Activated T-cell treated with anti-CD3 and anti-CD28 coated beads for 24 hours (primary cell): ENCODE measurements at regions not wholly inside any gene's neighbourhood (a gene's known extent, or its start where the extent isn't known, plus 50 kb on each side); places are given as distances from the start of the nearest gene placed in this dataset.
"Not testable (repeated sequence)": the region's sequence is repeated elsewhere in the genome, so short reads cannot be mapped to it uniquely, and the experiment has no call there.

ENCODE experiments used
- DNase-seq: peaks from one replicate; pipeline ENCODE4 v3.0.0-alpha.2; 2020; ENCODE audit warnings: low read depth

DNA sequence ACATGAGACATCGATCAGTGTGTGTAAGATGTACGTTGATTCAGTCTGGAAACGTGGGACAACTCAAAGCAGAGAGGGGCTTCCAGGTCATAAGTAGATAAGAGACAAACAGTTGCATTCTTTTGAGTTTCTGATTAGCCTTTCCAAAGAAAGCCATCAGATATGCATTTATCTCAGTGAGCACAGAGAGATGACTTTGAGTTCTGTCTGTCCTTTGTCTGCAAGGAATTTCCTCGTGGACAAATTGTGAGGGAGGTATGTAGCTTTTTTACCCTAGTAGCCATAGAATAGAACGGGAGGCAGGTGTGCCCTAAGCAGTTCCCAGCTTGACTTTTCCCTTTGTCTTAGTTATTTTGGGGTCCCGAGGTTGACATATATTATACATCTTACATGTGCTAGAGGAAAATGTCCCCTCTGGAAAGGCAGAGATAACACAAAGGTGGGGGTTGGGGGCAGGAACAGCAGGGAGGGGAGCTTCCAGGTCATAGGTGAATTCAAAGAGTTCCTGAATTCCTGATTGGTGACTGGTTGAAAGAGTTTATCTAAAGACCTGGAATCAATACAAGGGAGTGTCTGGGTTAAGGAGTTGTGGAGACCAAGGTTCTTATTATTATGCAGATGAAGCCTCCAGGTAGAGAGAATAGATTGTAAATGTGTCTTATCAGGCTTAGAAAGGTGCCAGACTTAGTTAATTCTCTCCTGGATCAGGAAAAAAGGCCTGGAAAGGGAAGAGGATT lies 237.0 kb downstream of the NFATC2 start:
- DNase-seq, result no peak

DNA sequence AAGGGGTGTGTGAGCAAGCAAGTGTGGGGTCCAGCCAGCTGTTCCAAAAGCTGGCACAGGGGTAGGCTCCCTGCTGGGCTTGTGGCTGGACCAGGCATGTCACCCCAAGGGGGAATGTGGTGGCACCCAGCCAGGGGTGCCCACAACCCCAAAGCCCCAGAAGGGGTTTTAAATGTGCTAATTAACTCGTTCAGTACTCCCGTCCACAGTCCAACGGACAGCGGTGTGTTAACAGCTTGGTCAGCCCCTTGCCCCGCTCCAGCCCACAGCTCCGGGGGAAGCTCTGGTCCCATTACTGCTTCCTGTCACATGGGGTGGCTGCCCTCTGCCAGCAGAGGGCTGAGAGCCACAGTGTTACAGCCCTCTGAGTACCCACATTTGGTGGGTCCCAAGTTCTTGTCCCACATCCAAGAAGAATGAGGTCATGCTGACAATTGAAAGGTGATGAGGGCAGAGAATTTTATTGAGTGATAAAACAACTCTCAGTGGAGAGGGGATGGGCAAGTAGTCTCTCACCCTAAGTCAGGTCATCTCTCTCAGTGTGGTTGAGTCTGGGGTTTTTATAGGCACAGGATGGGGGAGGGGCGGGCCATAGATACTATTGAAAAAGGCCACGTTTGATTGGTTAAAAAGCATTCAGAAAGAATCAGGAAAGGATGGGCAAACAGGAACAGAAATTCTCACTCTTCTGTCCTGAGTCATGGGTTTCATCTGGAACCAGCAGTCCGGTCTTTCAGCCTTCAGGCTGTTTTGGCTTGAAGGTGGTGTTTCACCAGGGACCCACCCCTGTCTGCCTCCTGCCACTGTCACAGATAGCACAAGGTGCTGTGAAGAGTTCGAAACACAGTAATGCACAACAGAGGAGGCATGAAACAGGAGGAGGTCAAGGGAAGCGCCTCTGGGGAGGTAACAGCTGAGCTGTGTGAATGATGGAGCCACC lies 238.5 kb downstream of the NFATC2 start:
- no peak for DNase-seq

DNA sequence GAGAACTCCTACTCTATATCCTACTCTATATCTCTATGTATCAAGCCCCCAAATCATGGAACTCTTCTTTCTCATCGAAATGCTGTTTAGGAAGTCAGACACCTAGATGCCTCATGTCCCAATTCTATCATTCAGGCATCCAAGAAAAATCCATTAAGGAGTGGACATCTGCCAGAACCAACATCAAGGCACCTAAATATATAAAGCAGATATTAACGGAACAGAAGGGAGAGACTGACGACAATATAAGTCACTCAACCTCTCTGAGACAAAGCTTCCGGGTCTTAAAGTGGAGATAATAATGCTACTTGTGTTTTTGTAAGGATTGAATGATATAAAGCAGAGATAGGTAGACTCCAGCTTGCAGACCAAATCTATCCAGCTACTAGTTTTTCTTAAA lies 241.5 kb downstream of the NFATC2 start:
- no peak for DNase-seq

- no peak for DNase-seq
Measured at GRCh38 chr20:51300104-51300503, 242.4 kb downstream of the NFATC2 start.

- no peak for DNase-seq
Measured at GRCh38 chr20:51299413-51299812, 243.1 kb downstream of the NFATC2 start.

- DNase-seq, result no peak
Measured at GRCh38 chr20:51298141-51298749, 244.3 kb downstream of the NFATC2 start.

DNA sequence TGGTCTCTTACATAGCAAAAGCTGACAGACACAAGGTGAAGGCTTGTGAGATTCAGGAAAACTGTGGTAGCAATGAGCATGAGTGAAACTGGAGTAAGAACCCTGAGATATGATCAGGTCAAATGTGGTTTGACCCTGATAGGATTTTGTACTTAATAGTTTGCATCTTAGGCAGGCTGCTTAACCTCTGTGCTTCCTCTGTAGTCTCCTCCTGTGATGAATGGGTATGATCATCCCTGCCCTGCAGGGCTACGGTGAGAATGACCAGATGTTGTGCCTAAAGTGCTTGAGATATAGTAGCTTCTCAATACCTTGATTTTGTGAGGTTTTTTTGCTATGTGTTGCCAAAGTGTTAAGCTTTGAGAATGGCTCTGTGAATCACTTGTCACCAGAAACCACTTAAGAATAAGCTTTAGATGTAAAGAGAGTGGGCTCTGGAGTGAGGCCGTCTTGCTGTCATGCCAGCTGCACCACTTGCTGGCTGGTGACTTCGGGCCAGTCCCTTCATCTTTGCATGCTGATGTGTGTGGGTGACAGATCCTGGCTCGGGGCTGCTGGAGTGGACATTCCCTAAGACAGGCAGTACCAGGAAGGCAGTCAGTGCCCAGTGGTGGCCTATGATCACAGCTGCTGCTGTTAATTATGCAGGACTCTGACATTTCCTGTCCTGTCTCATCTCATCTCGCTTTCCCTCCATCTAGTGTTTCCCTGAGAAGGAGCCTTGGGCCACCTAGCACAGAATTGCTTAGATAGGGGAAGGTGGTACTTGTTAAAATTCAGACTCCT lies 254.7 kb downstream of the NFATC2 start:
- no peak for DNase-seq

GRCh38 chr20:51286758-51287157 lies 255.8 kb downstream of the NFATC2 start:
- DNase-seq, result no peak

DNA sequence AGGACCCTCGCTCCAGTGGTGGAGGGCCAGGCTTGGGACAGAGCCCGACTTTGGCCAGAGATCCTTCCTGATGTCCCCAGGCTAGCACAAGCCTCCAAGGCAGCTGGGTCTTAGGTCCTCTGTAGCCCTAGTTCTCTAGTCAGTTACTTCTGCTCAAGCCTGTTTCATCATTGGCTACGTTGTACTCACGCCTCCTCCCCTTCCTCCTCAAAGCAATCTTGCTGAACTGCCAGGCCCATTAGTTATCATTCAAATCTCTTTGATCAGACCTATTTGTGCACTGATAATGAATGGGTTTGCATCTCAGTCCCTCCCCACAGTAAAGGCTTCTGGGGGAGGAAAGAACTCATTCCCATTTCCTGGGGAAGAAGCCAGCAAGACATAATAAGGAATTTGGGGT lies 256.8 kb downstream of the NFATC2 start:
- no peak for DNase-seq

- no peak for DNase-seq
Measured at GRCh38 chr20:51284871-51285270, 257.6 kb downstream of the NFATC2 start.

DNA sequence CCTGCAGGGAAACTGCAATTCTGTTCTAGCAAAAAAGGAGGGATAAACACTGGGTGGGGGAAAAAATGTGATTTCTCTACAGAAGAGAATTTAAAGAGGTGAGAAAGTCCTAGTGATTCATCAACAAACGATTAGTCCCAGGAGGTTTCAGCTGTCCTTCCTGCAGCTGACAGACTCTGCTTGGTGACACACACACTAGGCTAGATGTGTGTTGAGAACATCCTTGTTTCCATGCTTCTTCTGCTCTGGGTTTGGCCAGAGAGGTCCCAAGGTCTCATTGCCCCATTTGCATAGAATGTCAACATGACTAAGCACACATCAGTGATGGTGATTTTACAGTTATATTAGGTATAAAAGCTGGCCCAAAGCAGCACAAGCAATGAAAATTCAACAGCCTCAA lies 258.3 kb downstream of the NFATC2 start:
- DNase-seq, result no peak

GRCh38 chr20:51281521-51281920 lies 258.6 kb upstream of the KCNG1 start:
- no peak for DNase-seq

GRCh38 chr20:51280047-51280446 lies 257.1 kb upstream of the KCNG1 start:
- DNase-seq, result no peak

GRCh38 chr20:51277961-51278360 lies 255.1 kb upstream of the KCNG1 start:
- no peak for DNase-seq

GRCh38 chr20:51276296-51276695 lies 253.4 kb upstream of the KCNG1 start:
- no peak for DNase-seq

DNA sequence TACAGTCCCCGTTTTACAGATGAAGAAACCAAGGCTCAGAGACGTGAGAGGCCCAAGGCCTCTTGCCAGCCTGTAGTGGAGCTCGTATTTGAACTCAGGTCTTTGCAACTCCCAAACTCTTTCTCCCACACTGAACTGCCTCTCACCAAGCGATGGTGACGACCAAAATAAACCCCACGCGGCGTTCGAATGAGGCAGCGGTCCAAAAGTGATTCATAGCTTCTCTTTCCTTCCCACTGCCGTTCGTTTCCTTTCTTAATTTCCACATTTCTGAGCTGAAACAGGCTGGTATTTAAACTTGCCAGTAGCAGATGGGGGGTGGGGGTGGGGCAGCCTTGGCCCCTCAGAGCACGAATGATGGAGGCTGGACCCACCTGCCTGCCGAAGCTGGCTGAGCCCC lies 252.9 kb upstream of the KCNG1 start:
- no peak for DNase-seq

- DNase-seq, result no peak
Measured at GRCh38 chr20:51275181-51275580, 252.3 kb upstream of the KCNG1 start.

GRCh38 chr20:51272401-51272800 lies 249.5 kb upstream of the KCNG1 start:
- no peak for DNase-seq

- no peak for DNase-seq
Measured at GRCh38 chr20:51271931-51272330, 249.0 kb upstream of the KCNG1 start.

- not testable (repeated sequence) for DNase-seq
Measured at GRCh38 chr20:51271289-51271688, 248.4 kb upstream of the KCNG1 start.

DNA sequence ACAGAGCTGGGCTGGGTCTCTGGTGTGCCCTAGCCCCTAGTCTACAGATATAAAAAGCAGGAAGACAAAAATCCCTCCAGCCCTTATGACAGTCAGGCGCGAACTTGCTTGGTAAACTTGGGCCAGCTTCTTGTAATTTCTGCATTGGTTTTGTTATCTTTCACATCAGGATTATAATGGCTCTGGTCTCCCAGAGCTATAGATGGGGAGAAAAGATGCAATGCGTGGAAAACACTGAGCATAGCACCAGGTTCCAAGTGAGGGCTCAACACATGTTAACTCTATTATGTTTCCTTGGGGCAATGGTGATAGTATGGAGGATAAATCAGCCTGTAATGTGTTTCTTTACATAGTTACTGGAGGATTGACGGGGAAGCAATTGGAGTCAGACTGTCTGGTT lies 246.8 kb upstream of the KCNG1 start:
- DNase-seq, result no peak

DNA sequence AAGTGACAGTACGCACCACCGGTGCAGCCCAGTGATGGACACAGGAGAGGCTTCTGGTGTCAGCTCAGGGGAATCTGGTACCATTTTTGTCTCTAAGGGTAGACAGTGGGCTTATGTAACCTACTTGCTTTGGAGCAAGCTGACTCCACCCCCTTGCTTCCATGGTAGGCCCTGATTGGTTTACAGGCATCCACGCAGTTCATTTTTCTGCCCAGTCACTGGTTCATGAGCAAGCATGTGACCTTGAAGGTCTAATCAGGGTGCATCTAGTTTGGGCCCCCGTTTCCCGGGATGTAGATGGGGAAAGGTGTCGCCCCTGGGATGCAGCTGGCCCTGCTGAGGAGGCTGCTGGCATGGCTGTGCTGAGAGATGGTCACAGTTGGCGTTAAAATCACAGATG lies 244.8 kb upstream of the KCNG1 start:
- no peak for DNase-seq
